Brain microvascular endothelial cell (primary cell): ENCODE measurements at regions not wholly inside any gene's neighbourhood (a gene's known extent, or its start where the extent isn't known, plus 50 kb on each side); places are given as distances from the start of the nearest gene placed in this dataset.

Experiments
- DNase-seq: peaks from one replicate; pipeline ENCODE4 v3.0.0-alpha.2; 2020
- H3K27ac ChIP-seq: fragments of 250-450 bp; sonication (Bioruptor Pico); 2 replicates; pipeline ENCODE4 v1.5.1; 2020; ENCODE audit warnings: mild to moderate bottlenecking, moderate library complexity
- H3K27me3 ChIP-seq: fragments of 250-450 bp; sonication (Bioruptor Pico); replicated peaks from 2 replicates; pipeline ENCODE4 v1.5.1; 2020; ENCODE audit warnings: mild to moderate bottlenecking
- H3K36me3 ChIP-seq: fragments of 250-450 bp; sonication (Bioruptor Pico); replicated peaks from 2 replicates; pipeline ENCODE4 v1.5.1; 2020; ENCODE audit warnings: mild to moderate bottlenecking
- H3K4me3 ChIP-seq: 2 replicates; pipeline ENCODE4 v1.5.1; 2011; ENCODE audit warnings: low read depth, mild to moderate bottlenecking, control low read depth, low read length, moderate library complexity
- CTCF ChIP-seq: IDR thresholded peaks from 2 replicates; pipeline ENCODE4 v1.5.1; 2011; ENCODE audit warnings: low read depth, mild to moderate bottlenecking, moderate library complexity, low read length, control low read depth, inconsistent platforms; ENCODE audit errors: missing control alignments
- in situ Hi-C: cut with HindIII; loops from 2 replicates; pipeline ENCODE4 v1.10.0; 2017; ENCODE audit warnings: low sequenced_read_pairs, low pct_ligation_motif_present

- TF ChIP-seq CTCF, result no peak
- no peak for DNase-seq
- Histone ChIP-seq H3K27me3 (no peaks in the 10 kb centered on the region), H3K27ac (no peak overlapping the region), H3K36me3 (no peaks in the 10 kb centered on the region), H3K4me3 (no peak overlapping the region)
- in situ Hi-C loops, result no loop called here
Measured at GRCh38 chr21:23624281-23624680, 1983.0 kb downstream of the MRPL39 start.

- no peak overlapping the region for H3K27ac ChIP-seq
- in situ Hi-C loops, result no loop called here
- TF ChIP-seq CTCF, result no peak
Measured at GRCh38 chr21:23613014-23613413, 1994.3 kb downstream of the MRPL39 start.

GRCh38 chr21:23612210-23612609 lies 1995.1 kb downstream of the MRPL39 start:
- Histone ChIP-seq H3K36me3 (no peaks in the 10 kb centered on the region), H3K27me3 (no peaks in the 10 kb centered on the region), H3K27ac (no peak overlapping the region), H3K4me3 (no peak overlapping the region)
- DNase-seq, result no peak
- TF ChIP-seq CTCF, result no peak
- in situ Hi-C loops, result no loop called here

More at GRCh38 chr21:23613014-23613413, 1994.3 kb downstream of the MRPL39 start:
- no peak overlapping the region for H3K4me3 ChIP-seq
- no peaks in the 10 kb centered on the region for H3K36me3 ChIP-seq
- no peak for DNase-seq
- H3K27me3 ChIP-seq, result no peaks in the 10 kb centered on the region

DNA sequence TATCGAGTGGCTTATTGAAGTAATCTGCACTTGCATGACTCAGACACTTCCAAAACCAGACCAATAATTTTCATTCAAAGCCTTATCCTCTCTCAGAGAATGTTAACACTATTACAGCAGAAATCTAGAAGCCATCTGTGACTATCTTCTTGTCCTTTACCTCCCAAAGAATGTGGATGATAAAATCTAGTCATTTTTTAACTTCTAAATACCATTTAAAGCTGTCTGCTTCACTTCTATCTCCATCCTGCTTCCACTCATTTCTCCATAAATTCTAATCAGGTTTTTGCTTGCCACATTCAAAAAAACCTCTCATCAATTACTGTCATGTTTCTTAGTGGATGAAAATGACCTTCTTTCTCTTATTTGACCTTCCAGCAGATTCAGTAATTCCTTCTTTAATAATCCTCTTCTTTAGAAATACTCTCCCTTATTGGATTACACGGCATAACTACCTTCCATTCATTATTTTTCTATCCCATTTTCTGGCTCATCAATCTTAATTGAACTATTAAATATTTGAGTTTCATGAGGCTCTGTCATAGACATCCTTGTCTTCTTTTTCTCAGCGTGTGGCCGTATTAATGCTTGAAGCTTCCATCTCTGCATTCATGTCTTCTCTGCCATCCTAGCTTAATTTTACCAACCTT lies 1999.4 kb downstream of the MRPL39 start:
- no peak for TF ChIP-seq CTCF
- H3K4me3 ChIP-seq, result no peak overlapping the region
- H3K27me3 ChIP-seq, result no peaks in the 10 kb centered on the region
- DNase-seq, result no peak
- H3K27ac ChIP-seq, result no peak overlapping the region
- H3K36me3 ChIP-seq, result no peaks in the 10 kb centered on the region
- in situ Hi-C loops, result no loop called here

GRCh38 chr21:23601549-23601948 lies 2005.7 kb downstream of the MRPL39 start:
- H3K27me3 ChIP-seq, result no peaks in the 10 kb centered on the region
- in situ Hi-C loops, result no loop called here

More at GRCh38 chr21:23601549-23601948, 2005.7 kb downstream of the MRPL39 start:
- H3K27ac ChIP-seq, result no peak overlapping the region
- TF ChIP-seq CTCF, result no peak
- no peak overlapping the region for H3K4me3 ChIP-seq
- no peak for DNase-seq
- H3K36me3 ChIP-seq, result no peaks in the 10 kb centered on the region
